ENCODE measurements at regions not wholly inside any gene's neighbourhood (a gene's known extent, or its start where the extent isn't known, plus 50 kb on each side); places are given as distances from the start of the nearest gene placed in this dataset.

GRCh38 chr5:174563899-174564298 lies 160.5 kb upstream of the MSX2 start:
- H3K9me3 ChIP-seq (ENCODE audit: low read length), result no peaks in the 10 kb centered on the region
- intact Hi-C loops (cut with micrococcal nuclease; ENCODE audit: unreplicated experiment), result no loop called here
- BruUV-seq (replicated peaks), result no TSS peak
- H3K4me1 ChIP-seq (ENCODE audit: insufficient read depth, low read length, poor library complexity, severe bottlenecking), result no peaks in the 10 kb centered on the region
- no peak overlapping the region for H2AFZ ChIP-seq (ENCODE audit: low read length)
- H3K4me3 ChIP-seq (ENCODE audit: low read depth, low read length, poor library complexity, severe bottlenecking), result no peak overlapping the region
- no peaks in the 10 kb centered on the region for H3K9me2 ChIP-seq (ENCODE audit: insufficient read depth, low read length)
- no peak for DNase-seq (ENCODE audit: low spot score)
- CTCF ChIA-PET (ENCODE audit: unreplicated experiment), result no interaction called here
- TF ChIP-seq EZH2phosphoT487 (IDR thresholded peaks at IDR 0.05; ENCODE audit: borderline replicate concordance, low read depth, low read length), result no peak
- no peak for TF ChIP-seq CTCF (conservative IDR thresholded peaks at IDR 0.05; ENCODE audit: low read length)
- no peak overlapping the region for H3K4me2 ChIP-seq (ENCODE audit: low read length)
- no peaks in the 10 kb centered on the region for H3K79me2 ChIP-seq (ENCODE audit: insufficient read depth, low read depth, low read length)
- POLR2A ChIA-PET, result no interaction called here
- no peaks in the 10 kb centered on the region for H3K36me3 ChIP-seq (ENCODE audit: insufficient read depth, low read length)
- H4K20me1 ChIP-seq (ENCODE audit: insufficient read depth, low read length), result no peaks in the 10 kb centered on the region
- H3K27ac ChIP-seq (ENCODE audit: low read depth, low read length, poor library complexity, severe bottlenecking), result no peak overlapping the region

GRCh38 chr5:174567506-174568141 lies 156.8 kb upstream of the MSX2 start:
- ChIA-PET CTCF (ENCODE audit: unreplicated experiment) (no interaction called here), POLR2A (interaction anchor here (0.6 kb wide), 1 partner anchor 132 kb away, joined by 6 read pairs; no protein-coding TSS in a partner anchor)
- no TSS peak for BruUV-seq (replicated peaks)
- no peaks in the 10 kb centered on the region for H3K36me3 ChIP-seq (ENCODE audit: insufficient read depth, low read length)
- intact Hi-C loops (cut with micrococcal nuclease; ENCODE audit: unreplicated experiment), result no loop called here
- no peaks in the 10 kb centered on the region for H3K9me2 ChIP-seq (ENCODE audit: insufficient read depth, low read length)
- no peaks in the 10 kb centered on the region for H3K79me2 ChIP-seq (ENCODE audit: insufficient read depth, low read depth, low read length)
- H3K4me1 ChIP-seq (ENCODE audit: insufficient read depth, low read length, poor library complexity, severe bottlenecking), result no peaks in the 10 kb centered on the region
- no peak overlapping the region for H3K27ac ChIP-seq (ENCODE audit: low read depth, low read length, poor library complexity, severe bottlenecking)
- H3K9me3 ChIP-seq (ENCODE audit: low read length), result no peaks in the 10 kb centered on the region
- no peak overlapping the region for H3K4me3 ChIP-seq (ENCODE audit: low read depth, low read length, poor library complexity, severe bottlenecking)
- no peak overlapping the region for H3K4me2 ChIP-seq (ENCODE audit: low read length)
- DNase-seq (ENCODE audit: low spot score), result no peak
- H2AFZ ChIP-seq (ENCODE audit: low read length), result no peak overlapping the region
- H4K20me1 ChIP-seq (ENCODE audit: insufficient read depth, low read length), result no peaks in the 10 kb centered on the region
- TF ChIP-seq EZH2phosphoT487 (IDR thresholded peaks at IDR 0.05; ENCODE audit: borderline replicate concordance, low read depth, low read length), result no peak

- H3K36me3 ChIP-seq (ENCODE audit: insufficient read depth, low read length), result no peaks in the 10 kb centered on the region
- no peaks in the 10 kb centered on the region for H3K9me3 ChIP-seq (ENCODE audit: low read length)
- TF ChIP-seq EZH2phosphoT487 (IDR thresholded peaks at IDR 0.05; ENCODE audit: borderline replicate concordance, low read depth, low read length) (no peak), CTCF (conservative IDR thresholded peaks at IDR 0.05; ENCODE audit: low read length) (no peak)
- no peak for DNase-seq (ENCODE audit: low spot score)
- H3K9me2 ChIP-seq (ENCODE audit: insufficient read depth, low read length), result no peaks in the 10 kb centered on the region
- POLR2A ChIA-PET, result no interaction called here
- intact Hi-C loops (cut with micrococcal nuclease; ENCODE audit: unreplicated experiment), result no loop called here
- H4K20me1 ChIP-seq (ENCODE audit: insufficient read depth, low read length), result no peaks in the 10 kb centered on the region
- no TSS peak for BruUV-seq (replicated peaks)
- no peak overlapping the region for H3K27ac ChIP-seq (ENCODE audit: low read depth, low read length, poor library complexity, severe bottlenecking)
- H2AFZ ChIP-seq (ENCODE audit: low read length), result no peak overlapping the region
- H3K4me3 ChIP-seq (ENCODE audit: low read depth, low read length, poor library complexity, severe bottlenecking), result no peak overlapping the region
- CTCF ChIA-PET (ENCODE audit: unreplicated experiment), result no interaction called here
- H3K79me2 ChIP-seq (ENCODE audit: insufficient read depth, low read depth, low read length), result no peaks in the 10 kb centered on the region
- no peaks in the 10 kb centered on the region for H3K4me1 ChIP-seq (ENCODE audit: insufficient read depth, low read length, poor library complexity, severe bottlenecking)
- H3K4me2 ChIP-seq (ENCODE audit: low read length), result no peak overlapping the region
Measured at GRCh38 chr5:174570662-174571061, 153.7 kb upstream of the MSX2 start.

Data from OCI-LY7 (cell line).